ENCODE measurements at regions not wholly inside any gene's neighbourhood (a gene's known extent, or its start where the extent isn't known, plus 50 kb on each side); places are given as distances from the start of the nearest gene placed in this dataset.

GRCh38 chr11:98600103-98600502 lies 420.6 kb upstream of the CNTN5 start:
- no peaks in the 10 kb centered on the region for H3K4me1 ChIP-seq
- intact Hi-C loops (cut with DNase I; ENCODE audit: low total_unique reads): no loop called here
- no peak for TF ChIP-seq CTCF (IDR thresholded peaks at IDR 0.05)
- H3K27me3 ChIP-seq: no peaks in the 10 kb centered on the region
- no peak for DNase-seq
- no peak overlapping the region for H3K4me3 ChIP-seq
- H3K36me3 ChIP-seq: no peaks in the 10 kb centered on the region
- H3K27ac ChIP-seq: no peak overlapping the region
- H3K9me3 ChIP-seq: no peaks in the 10 kb centered on the region

- H3K4me3 ChIP-seq: no peak overlapping the region
- H3K36me3 ChIP-seq: no peaks in the 10 kb centered on the region
- DNase-seq: no peak
- TF ChIP-seq CTCF (IDR thresholded peaks at IDR 0.05): no peak
- no peaks in the 10 kb centered on the region for H3K4me1 ChIP-seq
- H3K9me3 ChIP-seq: no peaks in the 10 kb centered on the region
- no peak overlapping the region for H3K27ac ChIP-seq
- no peaks in the 10 kb centered on the region for H3K27me3 ChIP-seq
- intact Hi-C loops (cut with DNase I; ENCODE audit: low total_unique reads): no loop called here
Observed at GRCh38 chr11:98600786-98601773, 419.7 kb upstream of the CNTN5 start.

GRCh38 chr11:98616098-98616655 lies 404.6 kb upstream of the CNTN5 start:
- Histone ChIP-seq H3K36me3 (no peaks in the 10 kb centered on the region), H3K9me3 (peaks cover 0 to 5% (median 0%) of the 10 kb centered on the region in 3 donors), H3K4me3 (no peak overlapping the region), H3K4me1 (no peaks in the 10 kb centered on the region), H3K27ac (no peak overlapping the region), H3K27me3 (no peaks in the 10 kb centered on the region)
- no peak for DNase-seq
- no peak for TF ChIP-seq CTCF (IDR thresholded peaks at IDR 0.05)
- intact Hi-C loops (cut with DNase I; ENCODE audit: low total_unique reads): no loop called here

GRCh38 chr11:98621767-98622166 lies 399.0 kb upstream of the CNTN5 start:
- Histone ChIP-seq H3K9me3 (peaks cover 0 to 5% (median 0%) of the 10 kb centered on the region in 3 donors), H3K27ac (no peak overlapping the region), H3K4me3 (no peak overlapping the region), H3K36me3 (no peaks in the 10 kb centered on the region), H3K27me3 (no peaks in the 10 kb centered on the region), H3K4me1 (no peaks in the 10 kb centered on the region)
- intact Hi-C loops (cut with DNase I; ENCODE audit: low total_unique reads): no loop called here
- no peak for DNase-seq
- no peak for TF ChIP-seq CTCF (IDR thresholded peaks at IDR 0.05)

GRCh38 chr11:98625526-98625925 lies 395.2 kb upstream of the CNTN5 start:
- H3K4me3 ChIP-seq: no peak overlapping the region
- no peak overlapping the region for H3K27ac ChIP-seq
- H3K9me3 ChIP-seq: no peaks in the 10 kb centered on the region
- intact Hi-C loops (cut with DNase I; ENCODE audit: low total_unique reads): no loop called here
- H3K27me3 ChIP-seq: no peaks in the 10 kb centered on the region
- no peak for TF ChIP-seq CTCF (IDR thresholded peaks at IDR 0.05)
- no peaks in the 10 kb centered on the region for H3K36me3 ChIP-seq
- no peaks in the 10 kb centered on the region for H3K4me1 ChIP-seq
- DNase-seq: no peak

All from tibial artery (tissue), 4 donors.